Fibroblast of skin of right quadriceps (primary cell): ENCODE measurements at regions not wholly inside any gene's neighbourhood (a gene's known extent, or its start where the extent isn't known, plus 50 kb on each side); places are given as distances from the start of the nearest gene placed in this dataset.

Experiments
- DNase-seq: peaks from one replicate; pipeline ENCODE4 v3.0.0-alpha.2; 2013

- no peak for DNase-seq
Measured at GRCh38 chr7:17396692-17397091, 98.2 kb downstream of the AHR start.

DNA sequence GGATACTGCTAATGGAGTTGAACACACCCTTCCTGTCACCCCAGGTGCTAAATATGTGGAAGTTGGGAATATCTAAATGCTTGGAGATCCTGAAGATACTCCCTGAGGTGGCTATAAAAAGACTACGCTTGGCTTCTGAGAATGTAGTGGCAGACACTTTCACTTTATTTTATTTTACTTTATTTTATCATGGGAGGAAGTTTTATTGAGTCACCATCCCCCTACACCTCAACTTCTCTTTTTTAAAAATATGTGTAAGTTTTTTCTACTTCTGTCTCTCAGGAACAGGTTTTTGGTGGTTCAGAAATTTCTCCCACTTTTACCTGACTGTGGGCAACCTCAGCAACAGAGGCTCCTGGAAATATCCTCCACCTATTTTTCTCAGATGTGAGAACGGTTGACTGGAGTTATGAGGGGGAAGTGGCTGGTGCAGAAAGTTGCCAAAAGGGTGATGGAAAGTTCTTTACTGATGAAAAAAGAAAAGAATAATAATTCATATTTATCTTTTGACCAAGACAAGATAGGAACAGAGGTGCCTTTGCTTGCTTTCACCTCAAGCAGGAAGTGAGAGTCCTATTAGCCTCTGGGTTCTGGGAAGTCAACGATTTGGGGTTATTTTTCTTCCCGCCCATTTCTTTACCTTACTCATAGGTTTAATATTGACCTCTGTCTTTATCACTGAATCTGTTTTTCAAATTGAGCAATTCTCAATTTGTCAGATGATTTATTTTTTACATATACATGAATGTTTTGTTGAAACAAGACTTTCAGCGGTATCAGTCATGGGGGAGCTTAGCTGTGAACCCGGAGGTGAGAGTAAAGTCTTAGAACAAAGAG, 103.6 kb downstream of the AHR start:
- no peak for DNase-seq

DNA sequence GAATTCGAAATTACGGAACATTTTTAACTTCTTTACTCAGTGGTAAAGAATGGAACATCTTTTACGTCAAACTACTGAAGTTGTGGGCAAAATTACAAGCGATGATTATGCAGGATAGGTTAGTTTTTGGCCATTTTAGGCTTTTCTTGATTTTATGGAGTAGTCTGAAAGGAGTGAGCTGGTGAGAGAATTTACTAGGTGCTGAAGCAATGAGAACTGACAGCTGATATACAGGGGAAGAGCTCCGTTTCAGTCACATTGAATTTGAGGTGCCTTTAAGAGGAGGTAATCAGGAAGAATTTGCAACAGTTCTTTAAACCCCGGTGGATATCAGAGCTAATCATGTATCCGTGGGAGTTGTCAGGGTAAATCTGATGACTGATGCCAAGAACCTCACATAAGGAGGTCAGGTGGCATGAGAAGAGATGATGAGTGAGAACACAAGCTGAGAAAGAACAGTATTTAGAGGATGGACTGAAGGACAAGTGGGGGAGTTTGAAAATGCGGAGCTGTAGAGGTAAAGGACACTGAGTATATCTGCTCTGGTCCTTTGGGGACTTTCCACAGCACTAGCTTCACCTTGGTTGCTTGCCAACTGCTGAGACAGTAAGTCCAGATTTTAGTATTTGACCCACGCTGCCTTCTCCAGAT, 104.3 kb downstream of the AHR start:
- no peak for DNase-seq

DNA sequence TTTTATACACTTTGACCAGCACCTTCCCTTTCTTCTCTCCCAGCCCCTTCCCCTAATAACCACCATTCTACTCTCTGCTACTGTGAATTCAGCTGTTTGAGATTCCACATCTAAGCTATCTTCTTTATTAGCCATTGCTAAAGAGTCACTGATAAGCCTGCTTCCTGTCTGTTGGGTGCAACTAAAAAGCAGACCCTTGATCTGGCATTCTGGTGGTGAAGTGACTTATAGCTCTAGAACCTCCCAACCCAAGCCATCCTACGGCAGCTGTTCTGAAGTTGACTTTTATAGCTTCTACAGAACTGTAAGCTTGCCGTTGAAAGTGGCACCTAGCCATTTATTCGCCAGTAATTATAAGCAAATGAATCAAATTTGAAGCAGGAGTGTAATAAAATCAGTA, 105.6 kb downstream of the AHR start:
- DNase-seq = no peak

- peak; percentile 82 for DNase-seq
Measured at GRCh38 chr7:17405786-17406185, 107.3 kb downstream of the AHR start.

DNA sequence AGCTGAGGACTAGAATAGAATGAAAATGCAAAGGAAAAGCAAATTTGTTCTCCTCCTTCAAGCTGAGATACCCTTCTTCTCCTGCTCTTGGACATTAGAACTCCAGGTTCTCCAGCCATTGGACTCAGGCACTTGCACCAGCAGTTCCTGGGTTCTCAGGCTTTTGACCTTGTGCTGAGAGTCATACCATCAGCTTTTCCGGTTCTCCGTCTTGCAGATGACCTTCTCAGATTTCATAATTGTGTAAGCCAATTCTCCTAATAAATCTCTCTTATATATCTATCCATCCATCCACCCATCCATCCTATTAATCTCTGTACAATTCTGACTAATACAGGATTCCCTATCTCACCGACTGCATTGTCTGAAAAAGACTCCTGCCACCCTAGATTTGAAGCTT, 108.3 kb downstream of the AHR start:
- no peak for DNase-seq

DNA sequence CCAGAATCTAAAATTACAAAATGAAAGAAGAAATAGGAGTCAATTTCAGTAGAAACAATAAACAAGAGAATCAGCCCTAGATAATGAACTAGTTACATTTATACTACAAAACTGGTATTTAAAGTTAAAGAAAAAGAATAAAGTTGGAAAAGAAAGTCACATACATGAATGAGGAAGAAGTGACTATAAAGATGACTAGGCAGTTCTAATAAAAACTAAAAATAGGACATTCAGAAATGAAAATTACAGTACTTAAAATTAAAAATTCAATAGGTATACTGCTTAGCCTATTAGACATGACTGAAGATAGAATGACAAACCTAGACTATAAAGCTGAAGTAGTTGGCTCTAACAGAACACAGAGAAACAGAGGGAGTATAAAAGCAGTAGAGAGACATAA, 108.8 kb downstream of the AHR start:
- DNase-seq = no peak

GRCh38 chr7:17408245-17408903, 109.9 kb downstream of the AHR start:
- peak; percentile 59 for DNase-seq

DNA sequence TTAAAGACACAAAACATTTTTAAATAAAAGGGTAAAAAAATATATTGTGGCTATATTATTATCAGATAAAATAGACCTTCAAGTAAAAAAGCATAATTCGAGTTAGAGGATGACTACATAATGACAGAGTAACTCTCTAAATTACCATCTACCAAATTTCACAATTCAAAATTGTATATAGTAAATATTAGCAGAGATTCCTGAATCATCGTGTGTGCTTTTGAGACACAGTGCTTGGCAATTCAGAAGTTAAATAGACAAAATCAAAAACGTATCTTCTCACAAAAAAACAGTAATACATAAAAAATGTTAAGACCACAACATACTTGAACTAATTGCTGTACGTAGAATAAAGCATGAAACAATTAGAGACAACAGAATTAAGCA, 110.4 kb downstream of the AHR start:
- DNase-seq = peak; percentile 33

DNA sequence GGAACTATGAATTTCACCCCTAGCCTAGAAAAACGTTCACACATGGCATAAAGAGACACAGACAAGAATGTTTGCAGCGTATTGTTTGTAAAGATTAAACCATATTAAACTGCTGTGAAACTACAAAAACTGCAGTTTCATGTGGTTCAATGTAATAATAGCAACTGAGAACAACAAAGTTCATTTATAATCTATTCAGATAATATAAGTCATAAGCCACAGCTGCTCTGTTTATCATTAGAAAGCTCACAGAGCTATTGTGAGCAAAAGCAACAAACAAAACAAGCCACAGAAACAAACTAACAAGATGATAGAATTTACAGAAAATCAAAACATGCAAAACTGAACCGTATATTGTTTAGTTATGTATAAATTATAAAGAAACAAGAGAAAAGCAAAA, 113.5 kb downstream of the AHR start:
- no peak for DNase-seq

GRCh38 chr7:17412883-17413282, 114.4 kb downstream of the AHR start:
- no peak for DNase-seq

DNA sequence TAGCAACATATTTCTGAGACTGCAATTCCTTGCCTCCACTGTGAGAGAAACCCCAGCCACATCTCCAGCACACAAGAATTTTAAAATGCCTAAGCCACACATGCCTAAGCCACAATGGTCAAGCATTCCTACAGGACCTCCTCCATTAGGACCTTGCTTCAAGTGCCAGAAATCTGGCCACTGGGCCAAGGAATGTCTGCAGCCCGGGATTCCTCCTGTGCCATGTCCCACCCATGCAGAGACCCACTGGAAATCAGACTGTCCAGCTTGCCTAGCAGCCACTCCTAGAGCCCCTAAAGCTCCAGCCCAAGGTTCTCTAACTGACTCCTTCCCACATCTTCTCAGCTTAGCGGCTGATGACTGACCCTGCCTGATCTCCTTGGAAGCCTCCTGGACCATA, 117.5 kb downstream of the AHR start:
- DNase-seq = no peak

DNA sequence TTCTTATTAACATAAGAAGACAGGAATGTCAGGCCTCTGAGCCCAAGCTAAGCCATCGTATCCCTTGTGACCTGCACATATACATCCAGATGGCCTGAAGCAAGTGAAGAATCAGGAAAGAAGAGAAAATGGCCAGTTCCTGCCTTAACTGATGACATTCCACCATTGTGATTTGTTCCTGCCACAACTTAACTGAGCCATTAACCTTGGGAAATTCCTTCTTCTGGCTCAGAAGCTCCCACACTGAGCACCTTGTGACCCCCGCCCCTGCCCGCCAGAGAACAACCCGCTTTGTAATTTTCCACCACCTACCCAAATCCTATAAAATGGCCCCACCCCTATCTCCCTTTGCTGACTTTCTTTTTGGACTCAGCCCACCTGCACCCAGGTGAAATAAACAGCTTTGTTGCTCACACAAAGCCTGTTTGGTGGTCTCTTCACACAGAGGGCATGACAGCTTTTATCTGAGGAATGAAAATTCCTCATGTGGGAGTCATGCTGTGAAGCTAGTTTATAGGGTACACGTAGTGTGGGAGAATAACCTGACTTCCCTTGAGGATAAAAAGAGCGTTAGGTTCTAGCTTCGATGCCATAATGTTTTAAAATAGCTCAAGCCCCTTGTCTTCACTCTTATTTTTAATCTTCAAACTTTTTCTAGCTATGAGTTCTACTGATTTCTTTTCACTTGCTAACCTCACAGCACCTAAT, 122.0 kb downstream of the AHR start:
- peak; percentile 10 for DNase-seq

GRCh38 chr7:17421941-17422340, 123.5 kb downstream of the AHR start:
- DNase-seq = peak; percentile 11

- DNase-seq = peak; percentile 67
Measured at GRCh38 chr7:17422966-17423365, 124.5 kb downstream of the AHR start.

DNA sequence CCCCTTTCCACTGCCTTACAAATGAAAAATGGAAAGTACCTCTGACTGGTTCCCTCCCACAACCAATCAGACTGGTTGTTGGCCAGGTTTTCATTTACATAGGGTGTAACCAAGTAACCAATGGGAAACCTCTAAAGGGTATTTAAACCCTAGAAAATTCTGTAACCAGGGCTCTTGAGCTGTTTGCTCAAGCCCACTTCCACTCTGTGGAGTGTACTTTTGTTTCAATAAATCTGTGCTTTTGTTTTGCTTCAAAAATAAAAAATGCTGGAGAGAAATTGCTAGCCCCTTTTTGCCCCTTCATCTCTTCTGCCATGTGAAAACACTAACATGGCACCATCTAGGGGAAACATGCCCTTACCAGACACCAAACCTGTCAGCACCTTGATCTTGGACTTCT, 129.5 kb downstream of the AHR start:
- no peak for DNase-seq

DNA sequence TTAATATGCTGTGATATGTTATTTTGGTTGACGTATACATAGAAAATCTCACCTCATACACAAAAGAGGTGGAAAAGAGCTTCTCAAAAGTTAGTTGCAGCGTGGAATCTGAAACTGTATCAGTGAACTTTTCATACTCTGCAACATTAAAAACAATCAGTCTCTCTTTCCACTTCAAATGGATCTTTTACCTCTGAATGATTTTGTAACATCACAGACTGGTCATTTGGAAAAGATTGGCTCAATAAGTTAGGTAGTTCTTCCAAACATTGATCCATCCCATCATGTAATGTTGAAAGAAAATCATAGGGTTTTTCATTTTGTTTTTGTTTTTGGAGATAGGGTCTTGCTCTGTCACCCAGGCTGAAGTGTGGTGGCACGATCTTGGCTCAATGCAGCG, 131.1 kb downstream of the AHR start:
- DNase-seq = no peak

GRCh38 chr7:17432793-17433192, 134.3 kb downstream of the AHR start:
- DNase-seq = no peak

GRCh38 chr7:17434191-17434590, 135.7 kb downstream of the AHR start:
- no peak for DNase-seq

DNA sequence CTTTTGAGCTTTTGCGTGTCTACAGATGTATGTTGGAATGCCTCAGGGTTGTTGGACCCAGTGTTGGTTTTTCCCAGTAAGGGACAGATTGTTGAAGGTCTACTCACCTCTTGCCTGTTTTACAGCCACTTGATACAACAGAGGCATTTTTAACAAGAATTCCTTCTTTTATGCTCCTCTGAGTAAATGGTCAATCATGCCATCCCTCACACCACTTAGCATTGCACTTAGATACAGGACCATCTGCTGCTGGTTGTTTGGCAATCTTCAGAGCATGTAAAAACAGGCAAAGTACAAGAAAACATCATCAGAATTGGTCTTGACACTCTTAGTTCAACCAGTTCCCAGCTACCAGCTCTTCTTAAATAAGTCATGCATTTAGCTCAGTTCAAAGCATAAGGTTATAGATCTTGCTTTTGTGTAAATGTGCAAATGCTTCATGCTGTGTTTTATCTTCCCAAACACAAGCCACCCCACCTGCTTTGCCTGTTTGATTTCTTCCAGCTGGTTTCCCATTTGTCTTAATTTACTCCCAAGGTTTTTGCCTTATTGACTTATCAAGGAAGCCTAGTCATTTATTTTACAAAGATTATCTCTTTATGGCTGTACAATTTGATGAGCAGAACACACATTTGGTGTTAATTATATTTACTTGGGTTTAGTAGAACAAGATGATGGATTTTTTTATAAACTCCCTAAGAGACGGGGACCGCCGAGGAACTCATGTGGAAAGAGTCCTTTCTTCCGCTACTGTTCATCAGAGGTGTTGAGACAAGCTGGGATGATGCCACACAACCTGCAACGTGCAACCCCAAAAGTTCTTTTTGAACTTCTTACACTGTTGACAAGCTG, 136.6 kb downstream of the AHR start:
- DNase-seq = no peak

DNA sequence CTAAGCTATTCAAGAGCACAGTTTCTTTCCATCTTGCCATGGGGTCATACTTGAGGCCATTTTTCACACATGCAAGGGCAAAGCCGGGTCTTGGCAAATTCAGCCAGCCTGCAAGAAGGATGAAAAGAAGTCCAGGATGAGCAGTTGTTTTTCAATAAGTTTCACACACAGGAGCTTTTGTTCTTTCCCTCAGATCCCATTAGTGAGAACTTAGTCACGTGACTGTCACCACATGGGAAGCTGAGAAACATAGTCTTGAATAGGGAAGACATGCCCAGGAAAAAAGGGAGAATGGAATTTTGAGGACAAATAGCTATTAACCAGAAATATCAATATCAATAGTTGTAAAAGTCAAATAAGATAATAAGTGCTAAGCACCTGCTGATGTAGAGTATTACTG, 137.7 kb downstream of the AHR start:
- no peak for DNase-seq

DNA sequence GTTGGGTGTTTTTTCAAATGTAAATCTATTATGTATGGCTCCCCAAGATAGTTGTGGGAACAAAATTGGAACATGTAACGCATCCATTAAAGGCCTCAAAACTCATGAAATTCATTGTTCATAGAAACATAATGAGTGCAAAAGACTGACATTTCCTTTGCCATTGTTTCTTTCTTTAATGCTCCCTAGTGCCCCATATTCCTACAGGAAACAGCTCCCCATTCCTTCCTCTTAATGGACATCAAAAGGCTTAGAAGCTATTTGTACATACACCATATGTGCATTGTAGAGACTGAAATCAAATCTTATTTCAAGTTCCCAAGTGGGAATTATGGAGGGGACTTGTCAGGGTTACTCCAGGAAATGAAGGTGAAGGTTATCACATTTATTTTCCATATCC, 139.1 kb downstream of the AHR start:
- no peak for DNase-seq
